GM18951 (cell line): ENCODE measurements at regions not wholly inside any gene's neighbourhood (a gene's known extent, or its start where the extent isn't known, plus 50 kb on each side); places are given as distances from the start of the nearest gene placed in this dataset.

Experiments
- POLR2A ChIP-seq: IDR thresholded peaks from 4 replicates; pipeline ENCODE4 v1.6.1; 2011; ENCODE audit warnings: mild to moderate bottlenecking; ENCODE audit not compliant: insufficient read length, insufficient read depth; ENCODE audit errors: extremely low read depth
- in situ Hi-C: fragments of 300-500 bp; cut with MboI; formaldehyde crosslinking; loops from one replicate; pipeline ENCODE4 v1.12.0; 2022; ENCODE audit warnings: low sequenced_read_pairs, mixed read lengths, inconsistent platforms; ENCODE audit not compliant: unreplicated experiment

DNA sequence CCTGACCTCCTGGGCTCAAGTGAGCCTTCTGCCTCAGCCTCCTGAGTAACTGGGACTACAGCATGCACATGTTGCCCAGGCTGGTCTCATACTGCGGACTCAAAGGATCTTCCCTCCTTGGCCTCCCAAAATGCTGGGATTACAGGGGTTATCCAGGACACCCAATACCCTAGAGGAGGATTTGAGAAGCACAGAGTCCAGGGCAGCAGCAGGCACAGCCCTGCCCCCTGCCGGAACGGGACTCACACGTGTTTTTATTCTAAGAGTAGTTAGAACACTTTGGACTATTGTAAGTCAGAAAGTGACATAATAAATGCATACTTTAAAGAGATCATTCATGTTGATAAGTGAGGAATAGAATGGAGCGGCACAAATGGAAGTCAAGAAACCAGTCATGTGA is 80.2 kb downstream of the C6orf118 start:
- TF ChIP-seq POLR2A = no peak
- in situ Hi-C loops = no loop called here

DNA sequence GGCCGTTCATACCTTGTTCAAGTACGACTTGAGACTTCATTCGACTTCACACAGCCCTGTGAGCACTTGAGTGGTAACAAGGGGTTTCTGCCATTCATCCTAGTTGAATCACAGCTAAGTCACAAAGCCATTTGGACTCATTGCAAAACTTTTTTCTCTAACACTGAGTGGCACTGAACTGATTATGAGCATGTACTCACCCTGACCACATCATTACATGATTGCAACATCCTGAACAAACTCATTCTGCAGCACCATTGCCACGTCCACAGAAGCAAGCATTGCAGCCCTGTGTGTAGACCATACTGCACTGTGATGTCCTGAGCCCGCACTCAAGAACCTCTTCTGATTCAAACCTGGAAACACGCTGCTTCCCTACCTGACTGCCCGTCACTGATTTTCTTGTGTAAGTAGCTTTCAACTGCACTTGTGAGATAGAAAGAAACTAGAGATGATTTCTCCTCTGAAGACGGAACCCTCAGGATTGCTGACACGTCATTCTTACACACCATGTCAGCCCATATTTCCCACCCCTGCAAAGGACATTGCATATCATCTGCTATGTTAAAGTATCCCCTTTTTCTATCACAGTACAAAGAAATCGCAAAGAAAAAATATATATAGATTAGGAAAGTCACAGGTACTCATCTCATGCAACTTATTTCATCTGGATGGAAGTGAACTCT is 81.6 kb downstream of the C6orf118 start:
- TF ChIP-seq POLR2A = no peak
- in situ Hi-C loops = no loop called here

DNA sequence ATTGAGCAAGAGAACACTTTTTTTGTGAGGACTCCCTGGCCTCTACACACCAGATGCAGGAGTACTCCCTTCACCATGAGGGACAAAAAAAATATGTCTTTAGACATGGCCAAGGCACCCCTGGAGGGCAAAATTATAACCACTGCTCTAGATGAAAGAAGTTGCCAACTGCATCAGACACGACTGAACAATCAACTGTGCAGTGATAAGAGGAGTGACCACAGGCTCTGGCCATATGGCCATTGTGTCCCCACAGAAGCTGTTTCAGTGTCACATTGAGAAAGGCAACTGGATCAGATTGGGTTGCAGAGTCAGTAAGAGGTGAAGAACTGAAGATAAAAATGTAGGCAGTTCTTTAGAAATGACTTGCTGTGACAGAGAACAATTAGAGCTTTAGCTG is 85.7 kb downstream of the C6orf118 start:
- no peak for TF ChIP-seq POLR2A
- in situ Hi-C loops = no loop called here

DNA sequence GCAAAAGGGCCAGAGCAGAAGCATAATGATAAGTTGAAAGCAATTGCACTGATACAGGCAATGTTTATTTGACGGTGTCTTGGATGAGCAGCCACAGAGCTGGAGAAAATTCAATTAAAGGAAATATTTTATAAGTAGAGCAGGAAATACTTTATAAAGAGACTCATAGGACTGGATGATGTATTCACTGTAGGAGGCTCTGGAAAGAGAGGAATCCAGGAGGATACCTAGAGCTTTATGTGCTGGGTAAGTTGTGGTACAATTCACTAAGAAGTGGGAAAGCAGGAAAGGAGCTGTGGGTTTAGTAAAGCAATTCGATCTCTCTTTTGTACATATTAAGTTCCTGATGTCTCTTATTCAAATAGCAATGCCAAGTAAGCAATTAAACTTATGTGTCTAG is 86.3 kb downstream of the C6orf118 start:
- in situ Hi-C loops = no loop called here

DNA sequence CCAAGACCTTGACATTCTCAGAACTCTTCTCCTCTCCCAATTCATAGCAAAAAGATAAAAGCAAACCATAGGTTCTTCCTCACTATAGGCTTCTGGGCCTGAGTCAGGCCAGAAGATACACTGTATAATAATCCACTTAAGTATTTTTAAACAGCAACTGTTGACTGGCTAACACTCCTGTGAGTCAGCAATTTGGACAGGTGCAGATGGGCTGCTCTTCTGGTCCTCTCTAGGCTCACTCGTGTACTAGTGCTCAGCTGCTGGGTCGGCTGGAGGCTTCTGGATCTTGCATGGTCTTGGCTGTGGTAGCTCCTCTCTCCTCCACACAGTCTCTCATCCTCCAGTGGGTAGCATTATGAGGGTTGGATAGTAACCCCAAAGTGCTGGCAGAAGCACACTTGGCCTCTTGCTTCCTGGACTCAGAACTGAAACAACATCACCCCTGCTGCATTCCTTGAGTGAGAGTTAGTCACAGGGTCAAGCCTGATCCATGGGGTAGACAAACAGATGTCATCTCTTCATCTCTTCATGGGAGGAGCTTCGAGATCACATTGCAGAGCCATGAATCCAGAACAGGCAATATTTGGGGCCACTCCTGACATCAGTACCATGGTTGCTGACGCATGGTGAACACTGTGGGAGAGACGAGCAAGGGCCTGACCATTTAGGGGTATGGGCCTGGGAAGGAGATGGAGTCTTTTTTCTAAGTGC is 86.9 kb downstream of the C6orf118 start:
- in situ Hi-C loops = no loop called here
- TF ChIP-seq POLR2A = no peak

More for the DNA sequence above, 86.3 kb downstream of the C6orf118 start:
- TF ChIP-seq POLR2A = no peak

DNA sequence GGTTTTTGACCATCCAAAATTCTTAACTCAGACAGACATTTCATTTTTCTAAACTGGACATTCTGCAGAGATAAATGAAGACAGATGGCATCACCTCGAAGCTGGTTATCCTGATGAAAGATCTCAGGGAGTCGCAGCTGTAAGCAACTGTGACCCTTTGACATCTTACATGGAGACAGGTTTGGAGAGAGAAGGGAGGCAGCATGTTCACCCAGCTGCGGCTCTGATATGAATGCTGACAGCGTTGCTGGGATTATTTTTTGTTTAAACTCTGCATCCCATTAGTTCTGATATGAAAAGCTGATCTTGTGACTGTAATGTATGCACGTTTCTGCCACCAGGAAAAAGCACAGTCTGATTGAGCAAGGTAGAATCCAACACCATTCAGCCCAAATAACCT is 89.4 kb downstream of the C6orf118 start:
- in situ Hi-C loops = no loop called here

DNA sequence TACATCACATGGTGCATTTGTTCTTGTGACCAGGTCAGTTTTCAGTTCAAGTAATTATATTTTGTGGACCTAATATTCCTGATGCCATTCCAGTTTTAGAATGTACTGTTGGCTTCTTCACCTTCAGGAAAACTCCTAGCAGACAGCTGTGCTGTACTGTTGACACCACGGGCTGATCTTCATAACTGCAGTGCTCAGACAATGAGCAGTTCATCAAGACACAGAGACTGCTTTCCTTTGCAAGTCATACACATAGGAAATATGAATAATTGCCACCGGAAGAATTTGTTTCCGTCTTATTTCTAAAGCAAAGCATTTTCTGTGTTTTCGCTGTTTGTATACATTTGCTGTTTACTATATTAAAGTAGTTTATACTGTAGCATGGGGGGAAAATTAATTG is 89.8 kb downstream of the C6orf118 start:
- TF ChIP-seq POLR2A = no peak
- in situ Hi-C loops = no loop called here

More for the DNA sequence above, 89.4 kb downstream of the C6orf118 start:
- no peak for TF ChIP-seq POLR2A

DNA sequence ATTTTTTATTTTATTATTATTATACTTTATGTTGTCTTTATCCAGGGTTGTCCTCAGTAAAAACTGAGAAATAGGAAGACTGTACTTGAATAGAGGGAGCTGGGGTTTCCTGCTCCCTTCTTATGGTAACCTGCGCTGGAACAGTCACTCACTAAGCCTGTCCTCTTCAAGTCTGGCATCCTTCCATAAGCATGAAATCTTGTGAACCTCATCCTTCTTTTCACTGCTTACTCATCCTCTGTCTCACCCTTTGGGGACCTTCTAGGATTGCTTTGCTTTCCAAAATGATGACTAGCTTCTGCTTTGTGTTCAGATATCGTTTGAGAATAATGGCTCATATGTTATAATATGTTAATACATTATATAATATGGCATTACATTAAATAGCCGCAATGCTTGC is 90.6 kb downstream of the C6orf118 start:
- in situ Hi-C loops = no loop called here
- TF ChIP-seq POLR2A = no peak

DNA sequence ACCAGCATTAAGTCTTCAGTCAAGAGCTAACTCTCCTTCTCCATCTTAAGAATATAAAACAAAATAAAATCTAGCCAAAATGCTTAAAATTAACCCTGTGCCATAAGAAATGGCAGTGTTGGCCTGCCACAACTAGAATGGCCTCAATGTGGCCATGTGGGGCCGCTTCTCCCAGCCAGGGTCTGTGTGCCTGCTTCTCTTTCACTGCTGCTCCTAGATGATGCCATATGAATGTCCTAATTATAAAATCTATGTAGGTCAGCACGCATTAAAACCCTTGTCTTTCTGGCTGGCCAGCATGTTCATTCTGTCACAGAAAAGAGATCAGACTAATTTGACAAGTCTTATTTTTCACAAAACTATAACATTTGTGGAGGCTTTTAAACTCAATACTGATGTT is 102.6 kb downstream of the C6orf118 start:
- no peak for TF ChIP-seq POLR2A
- in situ Hi-C loops = no loop called here

DNA sequence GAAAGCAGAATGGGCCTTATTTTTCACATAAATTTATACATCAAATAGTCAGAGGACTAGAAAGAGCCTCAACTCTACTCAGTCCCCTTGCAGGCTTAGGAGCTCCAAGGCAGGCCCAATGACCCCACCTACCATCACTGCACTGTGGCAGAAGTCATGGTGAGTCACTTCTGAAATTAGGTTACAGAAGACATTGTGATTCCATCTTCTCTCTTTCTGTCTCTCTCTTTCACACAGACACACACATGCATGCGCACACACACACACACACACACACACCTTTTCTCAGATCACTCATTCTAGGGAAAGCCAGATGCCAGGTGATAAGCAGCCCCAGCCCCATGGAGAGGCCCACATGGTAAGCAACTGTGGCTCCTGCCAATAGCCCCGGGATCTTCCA is 103.8 kb downstream of the C6orf118 start:
- in situ Hi-C loops = no loop called here
- no peak for TF ChIP-seq POLR2A

DNA sequence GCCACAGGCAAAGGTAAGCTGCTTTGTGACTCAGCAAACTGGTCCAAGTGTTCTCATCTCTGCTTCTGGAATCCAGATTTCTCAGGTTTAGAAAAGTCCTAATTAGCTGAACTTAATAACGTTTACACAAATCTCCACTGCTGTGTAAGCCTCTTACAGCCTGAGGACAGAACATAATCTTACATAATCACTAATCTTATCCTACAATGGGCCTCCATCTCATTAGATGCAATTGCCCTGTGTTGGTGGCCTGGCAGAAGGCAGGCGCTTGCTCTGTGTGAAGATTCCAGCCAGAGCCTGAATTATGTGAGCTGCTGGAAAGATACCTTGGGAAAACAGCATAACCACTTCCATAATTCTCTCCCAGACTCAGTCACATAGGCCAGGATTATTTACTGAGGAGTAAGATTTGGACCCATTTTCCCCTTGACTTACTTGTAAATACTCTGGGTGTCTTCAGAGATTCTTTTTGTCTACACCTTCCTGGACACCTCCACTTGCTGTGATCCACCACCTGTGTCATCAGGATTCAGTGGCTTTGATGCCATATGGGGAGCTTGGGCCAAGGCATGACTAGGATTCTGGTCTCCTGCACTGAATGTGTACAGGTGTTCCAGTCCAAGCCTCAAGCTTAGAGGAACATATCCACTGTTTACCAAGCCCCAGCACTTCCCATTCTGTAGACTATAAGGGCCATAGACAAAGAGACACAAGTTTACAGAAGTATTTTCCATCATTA is 104.4 kb downstream of the C6orf118 start:
- no peak for TF ChIP-seq POLR2A
- in situ Hi-C loops = no loop called here

DNA sequence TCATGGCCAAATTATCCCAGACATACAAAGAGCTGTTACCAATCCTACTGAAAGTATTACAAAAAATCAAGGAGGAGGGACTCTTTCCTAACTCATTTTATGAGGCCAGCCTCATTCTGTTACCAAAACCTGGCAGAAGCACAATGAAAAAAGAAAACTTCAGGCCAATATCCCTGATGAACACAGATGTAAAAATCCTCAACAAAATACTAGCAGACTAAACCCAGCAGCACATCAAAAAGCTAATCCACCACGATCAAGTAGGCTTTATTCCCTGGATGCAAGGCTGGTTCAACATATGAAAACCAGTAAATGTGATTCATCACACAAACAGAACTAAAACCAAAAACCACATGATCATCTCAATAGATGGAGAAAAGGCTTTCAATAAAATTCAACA is 109.2 kb downstream of the C6orf118 start:
- no peak for TF ChIP-seq POLR2A

DNA sequence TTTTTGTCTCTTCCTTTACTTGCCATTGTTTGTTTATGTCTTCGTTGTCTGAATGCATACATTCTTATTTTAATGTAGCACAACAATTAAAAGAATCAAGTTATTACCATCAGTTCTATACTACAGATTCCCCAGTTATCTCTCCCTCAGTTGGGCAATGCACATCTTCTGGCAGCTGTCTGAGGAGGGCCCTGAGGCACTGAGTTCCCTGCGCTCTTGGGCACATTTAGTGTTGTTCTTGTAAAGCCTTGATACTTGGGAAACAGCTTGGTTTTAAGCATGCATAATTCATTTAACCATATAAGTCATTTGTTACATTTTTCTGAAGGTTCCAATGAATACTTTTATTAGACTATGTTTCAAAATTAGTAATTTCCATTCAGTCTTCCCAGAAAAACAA is 117.9 kb downstream of the C6orf118 start:
- in situ Hi-C loops = no loop called here
- no peak for TF ChIP-seq POLR2A

More for the DNA sequence above, 109.2 kb downstream of the C6orf118 start:
- in situ Hi-C loops = no loop called here
